ENCODE measurements at regions not wholly inside any gene's neighbourhood (a gene's known extent, or its start where the extent isn't known, plus 50 kb on each side); places are given as distances from the start of the nearest gene placed in this dataset.

- H4K20me1 ChIP-seq (replicated peaks; ENCODE audit: insufficient read depth) = no peaks in the 10 kb centered on the region
- no peaks in the 10 kb centered on the region for H3K36me3 Mint-ChIP-seq (ENCODE audit: low read depth)
- H3K27ac ChIP-seq (ENCODE audit: low read depth) = no peak overlapping the region
- H3K27me3 Mint-ChIP-seq (ENCODE audit: insufficient read depth, low read depth, poor library complexity) = no peaks in the 10 kb centered on the region
- no peaks in the 10 kb centered on the region for H3K36me3 ChIP-seq (ENCODE audit: insufficient read depth)
- no peaks in the 10 kb centered on the region for H3K79me2 ChIP-seq (replicated peaks; ENCODE audit: insufficient read depth)
- H3K4me2 ChIP-seq = no peak overlapping the region
- no peak for TF ChIP-seq STAT1 (IDR thresholded peaks at IDR 0.05; ENCODE audit: unreplicated experiment)
- TF ChIP-seq ETS1 (IDR thresholded peaks at IDR 0.05) = no peak
- TF ChIP-seq POLR2AphosphoS5 (IDR thresholded peaks at IDR 0.05; ENCODE audit: low read depth) = no peak
- no peak for TF ChIP-seq CTCF (conservative IDR thresholded peaks at IDR 0.05; ENCODE audit: low read depth in 2 of 2)
- no peak for TF ChIP-seq ZNF462 (CRISPR knock-in tag; IDR thresholded peaks at IDR 0.05)
- TF ChIP-seq JUNB (IDR thresholded peaks at IDR 0.05; ENCODE audit: unreplicated experiment) = no peak
- no peak for TF ChIP-seq CREB1 (CRISPR knock-in tag; IDR thresholded peaks at IDR 0.05; ENCODE audit: low read depth)
- DNase-seq (ENCODE audit: low spot score) (no peak), ATAC-seq (no peak)
- no peaks in the 10 kb centered on the region for H3F3A ChIP-seq (replicated peaks; ENCODE audit: low read depth)
- no peaks in the 10 kb centered on the region for H3K4me1 Mint-ChIP-seq
- no peak overlapping the region for H3K4me3 ChIP-seq
- 0 out of 3 replicates have a peak, but pooled peaks cover 3% of the 10 kb centered on the region for H3K9me3 Mint-ChIP-seq
- H3K27me3 ChIP-seq (ENCODE audit: insufficient read depth) = no peaks in the 10 kb centered on the region
- no peak overlapping the region for H3K27ac Mint-ChIP-seq
- H3K9me2 ChIP-seq (ENCODE audit: insufficient read depth) = peaks cover 10% of the 10 kb centered on the region; the same call in 1 of the 2 replicates
- no peak overlapping the region for H3K4me3 Mint-ChIP-seq
- H2AFZ ChIP-seq = no peak overlapping the region
- H3K4me1 ChIP-seq (ENCODE audit: insufficient read depth) = no peaks in the 10 kb centered on the region
These were observed 199.1 kb upstream of the PCSK5 start for GRCh38 chr9:75691408-75691807.
